ENCODE measurements at regions not wholly inside any gene's neighbourhood (a gene's known extent, or its start where the extent isn't known, plus 50 kb on each side); places are given as distances from the start of the nearest gene placed in this dataset.
"Not testable (repeated sequence)": the region's sequence is repeated elsewhere in the genome, so short reads cannot be mapped to it uniquely, and the experiment has no call there.

- no peak for DNase-seq
Measured at GRCh38 chr10:108050626-108051025, 886.1 kb upstream of the SORCS1 start.

GRCh38 chr10:108049668-108050067 lies 885.2 kb upstream of the SORCS1 start:
- DNase-seq: no peak

GRCh38 chr10:108048898-108049297 lies 884.4 kb upstream of the SORCS1 start:
- DNase-seq: no peak

GRCh38 chr10:108039821-108040584 lies 875.5 kb upstream of the SORCS1 start:
- no peak for DNase-seq

GRCh38 chr10:108037061-108037460 lies 872.6 kb upstream of the SORCS1 start:
- DNase-seq: no peak

- DNase-seq: no peak
Measured at GRCh38 chr10:108036265-108036664, 871.8 kb upstream of the SORCS1 start.

- no peak for DNase-seq
Measured at GRCh38 chr10:108034829-108035228, 870.3 kb upstream of the SORCS1 start.

- DNase-seq: not testable (repeated sequence)
Measured at GRCh38 chr10:108033518-108033917, 869.0 kb upstream of the SORCS1 start.

GRCh38 chr10:108031505-108031904 lies 867.0 kb upstream of the SORCS1 start:
- no peak for DNase-seq

GRCh38 chr10:108014902-108015177 lies 850.3 kb upstream of the SORCS1 start:
- no peak for DNase-seq

GRCh38 chr10:108014145-108014901 lies 849.8 kb upstream of the SORCS1 start:
- no peak for DNase-seq

GRCh38 chr10:108005627-108006026 lies 841.1 kb upstream of the SORCS1 start:
- DNase-seq: no peak

GRCh38 chr10:108003576-108003975 lies 839.1 kb upstream of the SORCS1 start:
- DNase-seq: no peak

GRCh38 chr10:108003061-108003460 lies 838.6 kb upstream of the SORCS1 start:
- DNase-seq: no peak

- DNase-seq: no peak
Measured at GRCh38 chr10:108000365-108000764, 835.9 kb upstream of the SORCS1 start.

- no peak for DNase-seq
Measured at GRCh38 chr10:107994621-107995270, 830.2 kb upstream of the SORCS1 start.

GRCh38 chr10:107986571-107986970 lies 822.1 kb upstream of the SORCS1 start:
- no peak for DNase-seq

- no peak for DNase-seq
Measured at GRCh38 chr10:107984581-107984980, 820.1 kb upstream of the SORCS1 start.

- DNase-seq: no peak
Measured at GRCh38 chr10:107984149-107984548, 819.6 kb upstream of the SORCS1 start.

GRCh38 chr10:107978455-107978854 lies 813.9 kb upstream of the SORCS1 start:
- DNase-seq: no peak

GRCh38 chr10:107971973-107972372 lies 807.5 kb upstream of the SORCS1 start:
- DNase-seq: no peak

- DNase-seq: no peak
Measured at GRCh38 chr10:107971411-107971810, 806.9 kb upstream of the SORCS1 start.

GRCh38 chr10:107970512-107970911 lies 806.0 kb upstream of the SORCS1 start:
- no peak for DNase-seq

- no peak for DNase-seq
Measured at GRCh38 chr10:107969936-107970335, 805.4 kb upstream of the SORCS1 start.

All from cerebellar nuclear complex (tissue), 1 donor.